ENCODE measurements at regions not wholly inside any gene's neighbourhood (a gene's known extent, or its start where the extent isn't known, plus 50 kb on each side); places are given as distances from the start of the nearest gene placed in this dataset.

DNA sequence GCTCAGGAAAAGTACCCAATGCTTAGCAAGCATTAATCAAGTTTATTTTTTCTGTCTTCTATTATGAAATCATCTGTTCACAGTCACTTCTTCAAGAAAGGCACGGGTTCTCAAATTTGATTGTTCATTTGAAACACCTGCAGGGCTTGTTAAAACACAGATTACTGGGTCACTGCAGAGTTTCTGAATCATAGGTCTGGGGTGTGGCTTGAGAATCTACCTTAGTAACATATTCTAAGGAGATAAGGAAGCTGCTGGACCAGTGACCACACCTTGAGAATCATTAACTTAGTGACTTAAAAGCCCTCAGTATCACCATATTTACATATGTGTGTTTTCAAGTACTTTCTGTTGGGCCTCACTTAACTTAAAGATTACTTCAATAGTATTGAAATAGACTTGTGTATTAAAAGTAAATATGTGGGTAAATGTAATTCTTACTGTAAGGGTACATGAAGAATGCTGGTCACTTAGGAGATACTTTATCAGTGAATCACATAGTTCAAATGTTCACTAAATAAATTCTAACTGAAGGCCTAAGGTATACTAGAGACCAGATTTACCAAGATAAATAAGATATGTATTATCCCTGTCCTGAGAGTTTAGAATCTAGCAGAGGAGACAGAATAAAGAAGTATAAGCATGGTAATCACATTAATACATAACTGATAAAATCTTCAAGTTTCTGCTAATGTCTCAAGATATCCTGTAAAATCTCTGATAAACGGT is 1342.1 kb upstream of the C9orf72 start:
- no peaks in the 10 kb centered on the region for H4K20me1 ChIP-seq (ENCODE audit: control insufficient read depth, insufficient read depth, low read depth, low read length)
- H3K36me3 ChIP-seq (ENCODE audit: control insufficient read depth, low read length) = no peaks in the 10 kb centered on the region
- H3K27me3 ChIP-seq (ENCODE audit: control insufficient read depth, low read length) = no peaks in the 10 kb centered on the region
- H3K9me2 ChIP-seq (replicated peaks; ENCODE audit: control insufficient read depth, low read length) = no peaks in the 10 kb centered on the region
- no peak overlapping the region for H3K27ac ChIP-seq (ENCODE audit: low read depth, low read length)
- H3K79me2 ChIP-seq (ENCODE audit: control insufficient read depth, low read length) = no peaks in the 10 kb centered on the region
- H3K9me3 ChIP-seq (ENCODE audit: control insufficient read depth, insufficient read depth, low read length) = no peaks in the 10 kb centered on the region
- TF ChIP-seq, protein P1, sequence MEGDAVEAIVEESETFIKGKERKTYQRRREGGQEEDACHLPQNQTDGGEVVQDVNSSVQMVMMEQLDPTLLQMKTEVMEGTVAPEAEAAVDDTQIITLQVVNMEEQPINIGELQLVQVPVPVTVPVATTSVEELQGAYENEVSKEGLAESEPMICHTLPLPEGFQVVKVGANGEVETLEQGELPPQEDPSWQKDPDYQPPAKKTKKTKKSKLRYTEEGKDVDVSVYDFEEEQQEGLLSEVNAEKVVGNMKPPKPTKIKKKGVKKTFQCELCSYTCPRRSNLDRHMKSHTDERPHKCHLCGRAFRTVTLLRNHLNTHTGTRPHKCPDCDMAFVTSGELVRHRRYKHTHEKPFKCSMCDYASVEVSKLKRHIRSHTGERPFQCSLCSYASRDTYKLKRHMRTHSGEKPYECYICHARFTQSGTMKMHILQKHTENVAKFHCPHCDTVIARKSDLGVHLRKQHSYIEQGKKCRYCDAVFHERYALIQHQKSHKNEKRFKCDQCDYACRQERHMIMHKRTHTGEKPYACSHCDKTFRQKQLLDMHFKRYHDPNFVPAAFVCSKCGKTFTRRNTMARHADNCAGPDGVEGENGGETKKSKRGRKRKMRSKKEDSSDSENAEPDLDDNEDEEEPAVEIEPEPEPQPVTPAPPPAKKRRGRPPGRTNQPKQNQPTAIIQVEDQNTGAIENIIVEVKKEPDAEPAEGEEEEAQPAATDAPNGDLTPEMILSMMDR (IDR thresholded peaks at IDR 0.05; ENCODE audit: low read depth, low read length, poor library complexity, severe bottlenecking) = no peak
- TF ChIP-seq EZH2phosphoT487 (IDR thresholded peaks at IDR 0.05; ENCODE audit: borderline replicate concordance, low read length) = no peak
- no peaks in the 10 kb centered on the region for H3K4me1 ChIP-seq (ENCODE audit: control insufficient read depth, low read length)
- no peaks in the 10 kb centered on the region for H3F3A ChIP-seq (ENCODE audit: control insufficient read depth, insufficient read depth)
- no peak overlapping the region for H3K4me3 ChIP-seq (ENCODE audit: low read length)
- no peak overlapping the region for H3K4me2 ChIP-seq (ENCODE audit: low read length)

DNA sequence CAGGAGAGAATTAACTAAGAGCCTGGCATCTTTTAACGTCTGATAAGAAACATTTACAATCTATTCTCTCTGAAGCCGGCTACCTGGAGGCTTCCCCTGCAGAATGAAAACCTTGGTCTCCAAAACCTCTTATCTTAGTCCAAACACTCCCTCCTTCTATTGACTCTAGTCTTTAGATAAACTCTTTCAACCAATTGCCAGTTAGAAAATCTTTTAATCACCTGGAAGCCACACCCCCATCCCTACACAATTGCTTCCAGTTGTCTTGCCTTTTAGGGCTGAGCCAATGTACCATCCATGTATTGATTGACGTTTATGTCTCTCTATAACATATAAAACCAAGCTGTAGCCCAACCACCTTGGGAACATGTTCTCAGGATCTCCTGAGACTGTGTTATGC is 1343.1 kb upstream of the C9orf72 start:
- H3K4me2 ChIP-seq (ENCODE audit: low read length) = no peak overlapping the region
- H3K27ac ChIP-seq (ENCODE audit: low read depth, low read length) = no peak overlapping the region
- no peak overlapping the region for H3K4me3 ChIP-seq (ENCODE audit: low read length)
- H3K79me2 ChIP-seq (ENCODE audit: control insufficient read depth, low read length) = no peaks in the 10 kb centered on the region
- no peaks in the 10 kb centered on the region for H3F3A ChIP-seq (ENCODE audit: control insufficient read depth, insufficient read depth)
- no peak for TF ChIP-seq EZH2phosphoT487 (IDR thresholded peaks at IDR 0.05; ENCODE audit: borderline replicate concordance, low read length)
- TF ChIP-seq, protein P1 (IDR thresholded peaks at IDR 0.05; ENCODE audit: low read depth, low read length, poor library complexity, severe bottlenecking) = no peak
- no peaks in the 10 kb centered on the region for H3K36me3 ChIP-seq (ENCODE audit: control insufficient read depth, low read length)
- H3K27me3 ChIP-seq (ENCODE audit: control insufficient read depth, low read length) = no peaks in the 10 kb centered on the region
- H3K9me2 ChIP-seq (replicated peaks; ENCODE audit: control insufficient read depth, low read length) = no peaks in the 10 kb centered on the region
- no peaks in the 10 kb centered on the region for H3K4me1 ChIP-seq (ENCODE audit: control insufficient read depth, low read length)
- H4K20me1 ChIP-seq (ENCODE audit: control insufficient read depth, insufficient read depth, low read depth, low read length) = no peaks in the 10 kb centered on the region
- H3K9me3 ChIP-seq (ENCODE audit: control insufficient read depth, insufficient read depth, low read length) = no peaks in the 10 kb centered on the region

GRCh38 chr9:28921857-28922500 is 1348.7 kb upstream of the C9orf72 start:
- H3K4me3 ChIP-seq (ENCODE audit: low read length) = no peak overlapping the region
- TF ChIP-seq, protein P1 (IDR thresholded peaks at IDR 0.05; ENCODE audit: low read depth, low read length, poor library complexity, severe bottlenecking) = no peak
- no peak for TF ChIP-seq EZH2phosphoT487 (IDR thresholded peaks at IDR 0.05; ENCODE audit: borderline replicate concordance, low read length)
- H3K27ac ChIP-seq (ENCODE audit: low read depth, low read length) = no peak overlapping the region
- H3K9me3 ChIP-seq (ENCODE audit: control insufficient read depth, insufficient read depth, low read length) = no peaks in the 10 kb centered on the region
- no peaks in the 10 kb centered on the region for H3K36me3 ChIP-seq (ENCODE audit: control insufficient read depth, low read length)
- no peaks in the 10 kb centered on the region for H3K9me2 ChIP-seq (replicated peaks; ENCODE audit: control insufficient read depth, low read length)
- H3K4me1 ChIP-seq (ENCODE audit: control insufficient read depth, low read length) = no peaks in the 10 kb centered on the region
- H3K27me3 ChIP-seq (ENCODE audit: control insufficient read depth, low read length) = no peaks in the 10 kb centered on the region
- H3K4me2 ChIP-seq (ENCODE audit: low read length) = no peak overlapping the region
- no peaks in the 10 kb centered on the region for H3K79me2 ChIP-seq (ENCODE audit: control insufficient read depth, low read length)
- no peaks in the 10 kb centered on the region for H3F3A ChIP-seq (ENCODE audit: control insufficient read depth, insufficient read depth)
- H4K20me1 ChIP-seq (ENCODE audit: control insufficient read depth, insufficient read depth, low read depth, low read length) = no peaks in the 10 kb centered on the region

Data from DOHH2 (cell line).